Left lung (tissue), 4 donors: ENCODE measurements at regions not wholly inside any gene's neighbourhood (a gene's known extent, or its start where the extent isn't known, plus 50 kb on each side); places are given as distances from the start of the nearest gene placed in this dataset.

Experiments used
- ATAC-seq: fragments of 200-7000 bp; cut with Tn5 transposase; one replicate; pipeline ENCODE4 v1.9.1; 2020; ENCODE audit warnings: moderate library complexity
- DNase-seq, 4 donors: peaks; one replicate each; pipeline ENCODE4 v3.0.0-alpha.2; 2013 to 2020
- H3K27ac ChIP-seq, 2 donors: fragments of 200-600 bp; sonication (generic) in 1 of 2; one replicate each; pipeline versions ENCODE4 v1.5.0 to v1.8.0; 2020 to 2021
- H3K27me3 ChIP-seq, 2 donors: fragments of 200-600 bp; sonication (generic) in 1 of 2; one replicate each; pipeline versions ENCODE4 v1.5.0 to v1.8.0; 2020 to 2021
- H3K36me3 ChIP-seq, 2 donors: fragments of 200-600 bp; sonication (generic) in 1 of 2; one replicate each; pipeline versions ENCODE4 v1.5.0 to v1.8.0; 2020 to 2021
- H3K4me1 ChIP-seq, 2 donors: fragments of 200-600 bp; one replicate each; pipeline ENCODE4 v1.8.0; 2021
- H3K4me3 ChIP-seq, 2 donors: fragments of 200-600 bp; sonication (generic) in 1 of 2; one replicate each; pipeline versions ENCODE4 v1.5.0 to v1.8.0; 2020 to 2021; ENCODE audit warnings: mild to moderate bottlenecking in 1 of 2
- H3K9me3 ChIP-seq, 2 donors: fragments of 200-600 bp; sonication (generic) in 1 of 2; one replicate each; pipeline versions ENCODE4 v1.5.0 to v1.8.0; 2020 to 2021
- CTCF ChIP-seq, 2 donors: fragments of 200-600 bp; sonication (generic) in 1 of 2; IDR thresholded peaks; one replicate each; pipeline versions ENCODE4 v1.5.0 to v1.8.0; 2021; ENCODE audit warnings: antibody characterized with exemption in 2 of 2
- intact Hi-C, 2 donors: fragments of 100-400 bp; cut with DNase I; formaldehyde crosslinking; loops; one replicate each; pipeline versions ENCODE4 v1.11.2 to v1.14.2; 2022
- donor health status: DM: no; HTN: yes; CAD: no.
- donor health status: DM: no; HTN: no; CAD: no.

GRCh38 chr5:58090704-58091103 is 369.2 kb downstream of the PLK2 start:
- no peaks in the 10 kb centered on the region for H3K27me3 ChIP-seq
- H3K36me3 ChIP-seq: no peaks in the 10 kb centered on the region
- intact Hi-C loops: no loop called here
- DNase-seq (no peak), ATAC-seq (peak; percentile 29)
- H3K4me1 ChIP-seq: no peaks in the 10 kb centered on the region
- no peak overlapping the region for H3K27ac ChIP-seq
- no peaks in the 10 kb centered on the region for H3K9me3 ChIP-seq
- H3K4me3 ChIP-seq: no peak overlapping the region
- TF ChIP-seq CTCF (IDR thresholded peaks at IDR 0.05): no peak

- H3K9me3 ChIP-seq: no peaks in the 10 kb centered on the region
- peak in 1 of 4 donors; percentile 12 for DNase-seq
- H3K36me3 ChIP-seq: no peaks in the 10 kb centered on the region
- no peaks in the 10 kb centered on the region for H3K27me3 ChIP-seq
- H3K27ac ChIP-seq: no peak overlapping the region
- intact Hi-C loops: no loop called here
- H3K4me3 ChIP-seq: no peak overlapping the region
- ATAC-seq: no peak
- H3K4me1 ChIP-seq: no peaks in the 10 kb centered on the region
- TF ChIP-seq CTCF (IDR thresholded peaks at IDR 0.05): no peak
Observed at GRCh38 chr5:58088941-58089340, 370.9 kb downstream of the PLK2 start.

GRCh38 chr5:58087905-58088304 is 372.0 kb downstream of the PLK2 start:
- H3K4me3 ChIP-seq: no peak overlapping the region
- no peak for TF ChIP-seq CTCF (IDR thresholded peaks at IDR 0.05)
- H3K9me3 ChIP-seq: no peaks in the 10 kb centered on the region
- H3K27me3 ChIP-seq: no peaks in the 10 kb centered on the region
- ATAC-seq (no peak), DNase-seq (no peak)
- intact Hi-C loops: no loop called here
- no peaks in the 10 kb centered on the region for H3K4me1 ChIP-seq
- no peak overlapping the region for H3K27ac ChIP-seq
- no peaks in the 10 kb centered on the region for H3K36me3 ChIP-seq

- no peak for ATAC-seq
- intact Hi-C loops: no loop called here
- H3K27me3 ChIP-seq: no peaks in the 10 kb centered on the region
- no peaks in the 10 kb centered on the region for H3K36me3 ChIP-seq
- peak in 1 of 4 donors; percentile 50 for DNase-seq
- no peak for TF ChIP-seq CTCF (IDR thresholded peaks at IDR 0.05)
- no peak overlapping the region for H3K27ac ChIP-seq
- no peak overlapping the region for H3K4me3 ChIP-seq
- H3K9me3 ChIP-seq: no peaks in the 10 kb centered on the region
- no peaks in the 10 kb centered on the region for H3K4me1 ChIP-seq
Observed at GRCh38 chr5:58087123-58087522, 372.8 kb downstream of the PLK2 start.

- no peaks in the 10 kb centered on the region for H3K36me3 ChIP-seq
- no peak overlapping the region for H3K4me3 ChIP-seq
- no peak overlapping the region for H3K27ac ChIP-seq
- H3K4me1 ChIP-seq: no peaks in the 10 kb centered on the region
- intact Hi-C loops: no loop called here
- no peaks in the 10 kb centered on the region for H3K9me3 ChIP-seq
- TF ChIP-seq CTCF (IDR thresholded peaks at IDR 0.05): no peak
- DNase-seq (peak in 1 of 4 donors; percentile 20), ATAC-seq (no peak)
- H3K27me3 ChIP-seq: no peaks in the 10 kb centered on the region
Observed at GRCh38 chr5:58085800-58086199, 374.1 kb downstream of the PLK2 start.
